Heart right ventricle (tissue), 16 donors: ENCODE measurements at regions not wholly inside any gene's neighbourhood (a gene's known extent, or its start where the extent isn't known, plus 50 kb on each side); places are given as distances from the start of the nearest gene placed in this dataset.

Experiments used
- ATAC-seq, 8 donors: fragments of 200-7000 bp; cut with Tn5 transposase; one replicate each; pipeline ENCODE4 v1.9.1; 2020; ENCODE audit warnings: mild to moderate bottlenecking in 8 of 8, moderate library complexity in 8 of 8, moderate number of reproducible peaks in 1 of 8
- DNase-seq, 2 donors: peaks; one replicate each; pipeline ENCODE4 v3.0.0-alpha.2; 2020
- H3K27ac ChIP-seq, 10 donors: fragments of 200-600 bp; sonication (generic) in 2 of 10; one replicate each; pipeline versions ENCODE4 v1.5.0 to v1.8.0; 2020 to 2022; ENCODE audit warnings: mild to moderate bottlenecking in 3 of 10
- H3K27me3 ChIP-seq, 7 donors: fragments of 200-600 bp; one replicate each; pipeline ENCODE4 v1.8.0; 2021 to 2022; ENCODE audit warnings: mild to moderate bottlenecking in 2 of 7
- H3K36me3 ChIP-seq, 9 donors: fragments of 200-600 bp; sonication (generic) in 1 of 9; one replicate each; pipeline versions ENCODE4 v1.5.0 to v1.8.0; 2020 to 2022; ENCODE audit warnings: mild to moderate bottlenecking in 2 of 9
- H3K4me1 ChIP-seq, 9 donors: fragments of 200-600 bp; sonication (generic) in 1 of 9; one replicate each; pipeline versions ENCODE4 v1.5.0 to v1.8.0; 2020 to 2022; ENCODE audit warnings: mild to moderate bottlenecking in 4 of 9
- H3K4me3 ChIP-seq, 10 donors: fragments of 200-600 bp; sonication (generic) in 2 of 10; one replicate each; pipeline versions ENCODE4 v1.5.0 to v1.8.0; 2020 to 2022; ENCODE audit warnings: mild to moderate bottlenecking in 7 of 10, moderate library complexity in 2 of 10
- H3K9me3 ChIP-seq, 11 donors: fragments of 200-600 bp in 10 of 11; sonication (generic) in 2 of 11; one replicate each; pipeline versions ENCODE4 v1.5.0 to v1.8.0; 2013 to 2022; ENCODE audit warnings: mild to moderate bottlenecking in 2 of 11, control low read depth in 1 of 11, moderate library complexity in 1 of 11
- WGBS, 2 donors: extraction: QIAGEN DNeasy Blood & Tissue Kit; methylation state at CpG; one replicate each; pipeline ENCODE4 v1.1.7; 2013; ENCODE audit warnings: inconsistent platforms in 1 of 2; 5-methylcytosine and 5-hydroxymethylcytosine counted together
- intact Hi-C, 10 donors: fragments of 100-400 bp; cut with DNase I; formaldehyde crosslinking; loops; one replicate each; pipeline versions ENCODE4 v1.11.1 to v1.14.2; 2022
- TF ChIP-seq, protein P1 (sequence below), 9 donors: fragments of 200-600 bp; sonication (generic) in 2 of 9; IDR thresholded peaks; one replicate each; pipeline versions ENCODE4 v1.5.0 to v1.8.0; 2021 to 2022; ENCODE audit warnings: antibody characterized with exemption in 9 of 9, mild to moderate bottlenecking in 5 of 9, moderate library complexity in 1 of 9
- donor health status: Arrhythmogenic right ventricular cardiomyopathy.
- donor health status: ischemic (EF 13 %, LVEDD 7.1; RV severe dilation, severe dysfunction).
- donor health status: healthy with polysubstance abuse.
- donor health status: DM: no; HTN: yes; CAD: no.
- donor health status: DM: no; HTN: no; CAD: no.
- donor health status: ischemic (EF 25% LVEDD 6.9; RV normal size, moderate dysfunction).
- donor health status: ischemic (EF 25% LVEDD 5.7; RV mildly dilated, moderate dysfunction).
- donor health status: healthy.
- donor health status: DM: yes; HTN: yes; CAD: no.
- donor health status: Ischemic cardiomyopathy.
- donor health status: ischemic (EF 35%, LVEDD 5.7; RV mildly dilated, moderate dysfunction).
- donor health status: nonischemic (EF 11% LVEDD 7.7; RV severe dilation, severe dysfunction).
- donor health status: DM: yes; HTN: yes; CAD: no.
- donor health status: PGD.
- donor health status: ischemic (EF 29% LVEDD 5.4; RV normal size, mild dysfunction).
- donor health status: nonischemic (EF 23%, LVEDD 6.1; RV moderate dilation, normal function).

DNA sequence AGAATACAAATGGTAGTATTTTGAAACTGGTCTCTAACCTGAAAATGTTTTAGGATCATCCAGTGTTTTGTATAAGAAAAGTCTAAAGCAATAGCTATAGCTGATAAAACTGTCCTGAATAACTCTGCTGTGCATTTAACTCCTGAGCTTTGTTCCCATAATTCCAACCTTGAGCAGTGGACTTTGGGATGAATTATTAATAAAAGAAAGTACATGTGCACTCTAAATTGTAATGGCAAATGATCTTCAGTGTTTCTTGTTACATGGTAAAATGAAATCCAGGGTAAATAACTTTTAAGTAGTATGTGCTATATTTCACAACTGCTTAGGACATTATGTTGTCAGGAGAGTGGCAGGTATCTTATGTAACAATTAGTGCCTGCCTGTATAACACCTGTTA is 345.6 kb downstream of the SLC16A7 start:
- ATAC-seq (no peak), DNase-seq (no peak)
- Histone ChIP-seq H3K9me3 (no peaks in the 10 kb centered on the region), H3K27ac (no peak overlapping the region), H3K4me3 (no peak overlapping the region), H3K27me3 (no peaks in the 10 kb centered on the region), H3K36me3 (no peaks in the 10 kb centered on the region), H3K4me1 (no peaks in the 10 kb centered on the region)
- TF ChIP-seq, protein P1, sequence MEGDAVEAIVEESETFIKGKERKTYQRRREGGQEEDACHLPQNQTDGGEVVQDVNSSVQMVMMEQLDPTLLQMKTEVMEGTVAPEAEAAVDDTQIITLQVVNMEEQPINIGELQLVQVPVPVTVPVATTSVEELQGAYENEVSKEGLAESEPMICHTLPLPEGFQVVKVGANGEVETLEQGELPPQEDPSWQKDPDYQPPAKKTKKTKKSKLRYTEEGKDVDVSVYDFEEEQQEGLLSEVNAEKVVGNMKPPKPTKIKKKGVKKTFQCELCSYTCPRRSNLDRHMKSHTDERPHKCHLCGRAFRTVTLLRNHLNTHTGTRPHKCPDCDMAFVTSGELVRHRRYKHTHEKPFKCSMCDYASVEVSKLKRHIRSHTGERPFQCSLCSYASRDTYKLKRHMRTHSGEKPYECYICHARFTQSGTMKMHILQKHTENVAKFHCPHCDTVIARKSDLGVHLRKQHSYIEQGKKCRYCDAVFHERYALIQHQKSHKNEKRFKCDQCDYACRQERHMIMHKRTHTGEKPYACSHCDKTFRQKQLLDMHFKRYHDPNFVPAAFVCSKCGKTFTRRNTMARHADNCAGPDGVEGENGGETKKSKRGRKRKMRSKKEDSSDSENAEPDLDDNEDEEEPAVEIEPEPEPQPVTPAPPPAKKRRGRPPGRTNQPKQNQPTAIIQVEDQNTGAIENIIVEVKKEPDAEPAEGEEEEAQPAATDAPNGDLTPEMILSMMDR (IDR thresholded peaks at IDR 0.05): no peak
- intact Hi-C loops: no loop called here

DNA sequence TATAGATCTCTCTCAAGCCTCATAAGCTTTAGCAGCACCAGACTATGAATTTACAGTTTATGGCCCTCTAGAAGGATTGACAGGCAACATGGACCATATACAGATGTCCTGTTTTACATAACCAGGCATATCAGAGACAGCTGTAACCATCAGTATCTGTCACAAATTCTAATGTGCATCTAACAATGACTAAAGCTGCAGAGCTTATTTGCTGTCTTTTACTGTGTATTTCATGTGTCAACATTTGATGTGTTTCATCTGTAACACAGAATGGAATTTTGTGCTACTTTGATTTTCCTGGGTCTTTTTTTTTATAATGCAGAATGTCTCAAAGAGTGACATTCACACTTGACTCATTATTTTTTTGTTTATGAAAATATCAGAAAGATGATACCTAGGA is 348.3 kb downstream of the SLC16A7 start:
- no peaks in the 10 kb centered on the region for H3K4me1 ChIP-seq
- ATAC-seq (no peak), DNase-seq (no peak)
- no peak overlapping the region for H3K4me3 ChIP-seq
- intact Hi-C loops: no loop called here
- peaks cover 0 to 3% (median 0%) of the 10 kb centered on the region in 11 donors for H3K9me3 ChIP-seq
- no peaks in the 10 kb centered on the region for H3K27me3 ChIP-seq
- no peaks in the 10 kb centered on the region for H3K36me3 ChIP-seq
- no peak overlapping the region for H3K27ac ChIP-seq
- TF ChIP-seq, protein P1 (IDR thresholded peaks at IDR 0.05): no peak

DNA sequence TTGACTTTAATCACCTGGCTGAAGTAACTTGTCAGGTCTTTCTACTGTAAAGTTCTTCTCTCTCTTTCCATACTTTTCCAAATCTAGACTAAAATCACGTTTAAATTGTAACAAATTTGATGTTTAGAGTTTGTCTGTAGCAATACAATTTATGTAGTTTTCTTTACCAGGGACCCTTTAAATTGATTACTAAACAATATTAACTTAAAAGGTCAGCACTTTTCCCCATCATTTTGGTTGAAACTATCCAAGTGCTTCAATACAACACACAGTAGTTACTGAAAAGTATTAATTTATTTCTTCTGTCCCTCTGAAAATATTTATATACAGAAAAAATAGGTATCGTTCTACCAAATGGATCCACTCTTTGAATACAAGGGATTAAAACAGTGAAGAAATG is 350.8 kb downstream of the SLC16A7 start:
- Histone ChIP-seq H3K27me3 (no peaks in the 10 kb centered on the region), H3K36me3 (no peaks in the 10 kb centered on the region), H3K4me1 (no peaks in the 10 kb centered on the region), H3K9me3 (peaks cover 0 to 14% (median 0%) of the 10 kb centered on the region in 11 donors), H3K4me3 (no peak overlapping the region), H3K27ac (no peak overlapping the region)
- TF ChIP-seq, protein P1 (IDR thresholded peaks at IDR 0.05): no peak
- WGBS, 2 donors: 73 to 80% methylated on average over 2 of the region's 2 CpGs
- no peak for DNase-seq
- intact Hi-C loops: no loop called here
- ATAC-seq: no peak

DNA sequence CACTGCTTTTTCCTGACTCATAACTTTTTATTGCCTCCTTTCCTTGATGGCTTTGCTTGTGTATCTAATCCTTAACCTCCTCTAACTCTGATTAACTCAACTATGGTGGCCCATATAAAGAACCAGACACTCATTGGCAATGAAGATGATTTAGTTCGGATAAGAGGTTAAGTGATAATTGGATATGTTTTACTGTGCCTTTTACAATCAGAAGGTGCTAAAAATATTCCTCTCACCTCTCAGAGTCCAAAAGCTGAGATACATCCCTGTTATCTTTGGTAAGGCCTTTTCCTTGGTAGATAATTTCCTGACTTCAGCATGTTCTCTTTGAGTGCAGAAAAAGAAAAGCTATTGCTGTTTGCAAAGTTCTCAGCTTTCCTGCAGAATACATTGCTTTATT is 367.7 kb downstream of the SLC16A7 start:
- no peak for ATAC-seq
- Histone ChIP-seq H3K27me3 (no peaks in the 10 kb centered on the region), H3K4me1 (no peaks in the 10 kb centered on the region), H3K9me3 (peaks cover 0 to 9% (median 2%) of the 10 kb centered on the region in 11 donors), H3K36me3 (no peaks in the 10 kb centered on the region), H3K27ac (no peak overlapping the region), H3K4me3 (no peak overlapping the region)
- TF ChIP-seq, protein P1 (IDR thresholded peaks at IDR 0.05): no peak
- WGBS, 2 donors: 63 to 67% methylated on average over 1 of the region's 1 CpG
- intact Hi-C loops: no loop called here
- DNase-seq: no peak

DNA sequence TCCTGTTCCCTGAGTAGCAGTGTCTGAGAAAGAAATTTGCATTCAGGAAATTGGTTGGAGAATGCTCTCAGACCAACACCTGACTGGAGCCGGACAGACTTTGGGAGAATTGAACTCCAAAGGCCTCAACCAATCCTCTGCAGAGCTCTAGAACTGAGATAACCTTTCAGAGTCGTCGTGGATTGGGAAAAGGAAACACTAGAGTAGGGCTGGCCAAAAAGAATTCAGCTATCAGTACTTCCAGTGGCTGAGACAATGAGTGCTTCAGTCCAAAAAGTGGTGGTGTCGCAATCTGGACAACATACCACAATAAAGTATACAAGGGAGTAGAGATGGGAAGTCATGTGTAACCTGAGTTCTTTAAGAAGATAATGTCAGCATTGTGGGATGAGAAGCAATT is 377.1 kb downstream of the SLC16A7 start:
- intact Hi-C loops: no loop called here
- TF ChIP-seq, protein P1 (IDR thresholded peaks at IDR 0.05): no peak
- H3K9me3 ChIP-seq: peaks cover 0 to 5% (median 0%) of the 10 kb centered on the region in 11 donors
- H3K27ac ChIP-seq: no peak overlapping the region
- no peaks in the 10 kb centered on the region for H3K36me3 ChIP-seq
- 36 to 47% methylated on average over 4 of the region's 4 CpGs for WGBS, 2 donors
- DNase-seq: no peak
- no peak overlapping the region for H3K4me3 ChIP-seq
- no peaks in the 10 kb centered on the region for H3K27me3 ChIP-seq
- no peak for ATAC-seq
- no peaks in the 10 kb centered on the region for H3K4me1 ChIP-seq
